GM19467 (cell line): ENCODE measurements at regions not wholly inside any gene's neighbourhood (a gene's known extent, or its start where the extent isn't known, plus 50 kb on each side); places are given as distances from the start of the nearest gene placed in this dataset.

Experiments used
- ATAC-seq: cut with Tn5 transposase; IDR thresholded peaks from one replicate; pipeline ENCODE4 v1.9.1; 2021; ENCODE audit warnings: mild to moderate bottlenecking, moderate library complexity; ENCODE audit not compliant: unreplicated experiment

GRCh38 chr2:23286758-23287704 is 97.9 kb upstream of the KLHL29 start:
- no peak for ATAC-seq

- ATAC-seq = no peak
These were observed 95.3 kb upstream of the KLHL29 start for GRCh38 chr2:23289671-23290070.

- no peak for ATAC-seq
These were observed 93.7 kb upstream of the KLHL29 start for GRCh38 chr2:23291239-23291638.

GRCh38 chr2:23292024-23292423 is 93.0 kb upstream of the KLHL29 start:
- ATAC-seq = no peak

- ATAC-seq = no peak
These were observed 91.9 kb upstream of the KLHL29 start for GRCh38 chr2:23293063-23293462.

GRCh38 chr2:23293731-23294130 is 91.2 kb upstream of the KLHL29 start:
- ATAC-seq = no peak

GRCh38 chr2:23294238-23294637 is 90.7 kb upstream of the KLHL29 start:
- ATAC-seq = no peak

- no peak for ATAC-seq
These were observed 88.3 kb upstream of the KLHL29 start for GRCh38 chr2:23296691-23297090.

GRCh38 chr2:23297112-23297511 is 87.9 kb upstream of the KLHL29 start:
- no peak for ATAC-seq

GRCh38 chr2:23298551-23298950 is 86.4 kb upstream of the KLHL29 start:
- no peak for ATAC-seq

- no peak for ATAC-seq
These were observed 85.3 kb upstream of the KLHL29 start for GRCh38 chr2:23299476-23300195.

- ATAC-seq = no peak
These were observed 83.8 kb upstream of the KLHL29 start for GRCh38 chr2:23301136-23301535.

GRCh38 chr2:23302591-23302990 is 82.4 kb upstream of the KLHL29 start:
- no peak for ATAC-seq

GRCh38 chr2:23306401-23306800 is 78.6 kb upstream of the KLHL29 start:
- no peak for ATAC-seq

- no peak for ATAC-seq
These were observed 73.8 kb upstream of the KLHL29 start for GRCh38 chr2:23311186-23311585.

GRCh38 chr2:23312996-23313606 is 71.9 kb upstream of the KLHL29 start:
- ATAC-seq = peak; percentile 89

- no peak for ATAC-seq
These were observed 70.3 kb upstream of the KLHL29 start for GRCh38 chr2:23314687-23315086.

- no peak for ATAC-seq
These were observed 64.9 kb upstream of the KLHL29 start for GRCh38 chr2:23320058-23320457.

- ATAC-seq = no peak
These were observed 63.2 kb upstream of the KLHL29 start for GRCh38 chr2:23321751-23322150.

GRCh38 chr2:23322567-23323197 is 62.3 kb upstream of the KLHL29 start:
- no peak for ATAC-seq
